A549 (cell line): ENCODE measurements at regions not wholly inside any gene's neighbourhood (a gene's known extent, or its start where the extent isn't known, plus 50 kb on each side); places are given as distances from the start of the nearest gene placed in this dataset.

Source experiments
- MAFK ChIP-seq: fragments of 450-650 bp; IDR thresholded peaks from 2 replicates; pipeline ENCODE4 v1.6.1; 2014; ENCODE audit not compliant: partially characterized antibody
- SREBF2 ChIP-seq: fragments of 450-650 bp; IDR thresholded peaks from 2 replicates; pipeline ENCODE4 v1.6.1; 2014; ENCODE audit warnings: mild to moderate bottlenecking, moderate library complexity
- TF ChIP-seq, protein P1 (sequence below): fragments of >200 bp; sonication (Bioruptor Twin); formaldehyde crosslinking; IDR thresholded peaks from 3 replicates; pipeline ENCODE4 v1.5.1; 2016

DNA sequence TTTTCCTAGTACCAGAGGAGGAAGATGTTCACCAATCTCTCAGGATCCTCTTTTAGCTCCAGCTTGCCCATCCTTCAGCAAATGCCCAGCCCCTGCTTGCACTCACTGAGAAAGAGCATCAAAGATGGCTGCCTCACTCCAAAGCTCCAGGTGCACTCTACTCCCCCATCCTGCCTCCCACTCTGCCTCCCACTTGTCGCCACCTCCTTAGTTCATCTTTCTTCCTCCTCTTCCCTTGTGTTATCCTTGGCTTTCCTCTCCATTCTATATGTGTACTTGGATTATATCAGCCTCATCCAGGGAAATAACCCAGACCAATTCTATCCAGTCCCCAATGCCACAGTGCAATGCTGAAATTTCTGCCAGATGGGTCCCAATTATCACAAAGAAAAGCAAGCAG lies 87.1 kb upstream of the CPLX2 start:
- no peak for TF ChIP-seq SREBF2
- no peak for TF ChIP-seq MAFK
- TF ChIP-seq, protein P1, sequence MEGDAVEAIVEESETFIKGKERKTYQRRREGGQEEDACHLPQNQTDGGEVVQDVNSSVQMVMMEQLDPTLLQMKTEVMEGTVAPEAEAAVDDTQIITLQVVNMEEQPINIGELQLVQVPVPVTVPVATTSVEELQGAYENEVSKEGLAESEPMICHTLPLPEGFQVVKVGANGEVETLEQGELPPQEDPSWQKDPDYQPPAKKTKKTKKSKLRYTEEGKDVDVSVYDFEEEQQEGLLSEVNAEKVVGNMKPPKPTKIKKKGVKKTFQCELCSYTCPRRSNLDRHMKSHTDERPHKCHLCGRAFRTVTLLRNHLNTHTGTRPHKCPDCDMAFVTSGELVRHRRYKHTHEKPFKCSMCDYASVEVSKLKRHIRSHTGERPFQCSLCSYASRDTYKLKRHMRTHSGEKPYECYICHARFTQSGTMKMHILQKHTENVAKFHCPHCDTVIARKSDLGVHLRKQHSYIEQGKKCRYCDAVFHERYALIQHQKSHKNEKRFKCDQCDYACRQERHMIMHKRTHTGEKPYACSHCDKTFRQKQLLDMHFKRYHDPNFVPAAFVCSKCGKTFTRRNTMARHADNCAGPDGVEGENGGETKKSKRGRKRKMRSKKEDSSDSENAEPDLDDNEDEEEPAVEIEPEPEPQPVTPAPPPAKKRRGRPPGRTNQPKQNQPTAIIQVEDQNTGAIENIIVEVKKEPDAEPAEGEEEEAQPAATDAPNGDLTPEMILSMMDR: no peak
